Loucy (cell line): ENCODE measurements at regions not wholly inside any gene's neighbourhood (a gene's known extent, or its start where the extent isn't known, plus 50 kb on each side); places are given as distances from the start of the nearest gene placed in this dataset.

Experiments
- H2AFZ ChIP-seq: fragments of 200-600 bp; sonication (generic); 2 replicates; pipeline ENCODE4 v1.6.0; 2016; ENCODE audit warnings: antibody characterized with exemption, mild to moderate bottlenecking, low read length, moderate library complexity
- H3F3A ChIP-seq: fragments of 200-600 bp; 2 replicates; pipeline ENCODE4 v1.6.0; 2016; ENCODE audit warnings: antibody characterized with exemption, low read depth, mild to moderate bottlenecking
- H3K27me3 ChIP-seq: fragments of 200-600 bp; sonication (generic); 2 replicates; pipeline ENCODE4 v1.6.1; 2014; ENCODE audit warnings: low read length, mild to moderate bottlenecking; ENCODE audit not compliant: insufficient read depth, poor library complexity, severe bottlenecking
- H3K36me3 ChIP-seq: fragments of 200-600 bp; sonication (generic); 2 replicates; pipeline ENCODE4 v1.6.1; 2016; ENCODE audit warnings: low read length; ENCODE audit not compliant: insufficient read depth
- H3K4me1 ChIP-seq: fragments of 200-600 bp; sonication (generic); 2 replicates; pipeline ENCODE4 v1.5.1; 2014; ENCODE audit warnings: low read length, mild to moderate bottlenecking; ENCODE audit not compliant: insufficient read depth, poor library complexity, severe bottlenecking
- H3K4me2 ChIP-seq: fragments of 200-600 bp; sonication (generic); 2 replicates; pipeline ENCODE4 v1.6.0; 2014; ENCODE audit warnings: antibody characterized with exemption, low read length, low read depth, mild to moderate bottlenecking; ENCODE audit not compliant: poor library complexity, severe bottlenecking
- H3K4me3 ChIP-seq: fragments of 200-600 bp; sonication (generic); 2 replicates; pipeline ENCODE4 v1.5.1; 2014; ENCODE audit warnings: low read length, mild to moderate bottlenecking, mixed read lengths; ENCODE audit not compliant: poor library complexity, severe bottlenecking
- H3K79me2 ChIP-seq: fragments of 200-600 bp; sonication (generic); 2 replicates; pipeline ENCODE4 v1.6.1; 2014; ENCODE audit warnings: low read length; ENCODE audit not compliant: insufficient read depth
- H3K9ac ChIP-seq: fragments of 200-600 bp; sonication (generic); 2 replicates; pipeline ENCODE4 v1.6.0; 2014; ENCODE audit warnings: mild to moderate bottlenecking, low read depth, low read length, moderate library complexity; ENCODE audit not compliant: poor library complexity, severe bottlenecking
- H3K9me2 ChIP-seq: fragments of 200-600 bp; sonication (generic); replicated peaks from 2 replicates; pipeline ENCODE4 v1.6.1; 2016; ENCODE audit warnings: low read depth, low read length, mixed read lengths
- H3K9me3 ChIP-seq: fragments of 200-600 bp; sonication (generic); 2 replicates; pipeline ENCODE4 v1.6.1; 2014; ENCODE audit warnings: mild to moderate bottlenecking, antibody characterized with exemption, low read length, low read depth; ENCODE audit not compliant: insufficient read depth
- H4K20me1 ChIP-seq: fragments of 200-600 bp; sonication (generic); 2 replicates; pipeline ENCODE4 v1.6.0; 2014; ENCODE audit warnings: antibody characterized with exemption, low read length, mild to moderate bottlenecking; ENCODE audit not compliant: insufficient read depth, poor library complexity, severe bottlenecking
- EZH2phosphoT487 ChIP-seq: fragments of 200-600 bp; IDR thresholded peaks from 2 replicates; pipeline ENCODE4 v1.6.1; 2018; ENCODE audit warnings: antibody characterized with exemption, mild to moderate bottlenecking, moderate library complexity, borderline replicate concordance
- TF ChIP-seq, protein P1 (sequence below): fragments of 200-600 bp; sonication (generic); conservative IDR thresholded peaks from 2 replicates; pipeline ENCODE4 v1.5.1; 2014; ENCODE audit warnings: mild to moderate bottlenecking, antibody characterized with exemption, low read length

DNA sequence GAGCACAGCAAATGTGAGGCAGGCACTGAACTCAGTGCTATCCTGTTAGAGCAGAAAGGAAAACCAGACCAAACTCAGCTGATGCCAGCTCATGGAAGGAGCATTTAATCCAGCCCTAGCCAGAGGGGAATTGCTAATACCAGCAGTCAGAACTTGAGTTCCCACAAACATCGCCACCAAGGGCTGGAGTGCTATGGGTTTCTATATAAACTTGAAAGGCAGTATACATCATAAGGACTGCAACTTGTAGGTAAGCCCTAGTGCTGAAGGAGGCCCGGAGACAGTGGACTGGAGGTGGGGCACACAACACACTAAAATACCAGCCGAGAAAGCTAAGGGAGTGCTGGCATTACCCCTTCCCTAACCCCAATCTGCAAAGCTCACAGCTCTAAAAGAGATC is 440.2 kb downstream of the PRR32 start:
- Histone ChIP-seq H3K27me3 (no peaks in the 10 kb centered on the region), H3F3A (no peaks in the 10 kb centered on the region), H3K9me2 (no peaks in the 10 kb centered on the region), H3K9me3 (no peaks in the 10 kb centered on the region), H4K20me1 (no peaks in the 10 kb centered on the region), H3K4me3 (no peak overlapping the region), H3K4me1 (no peaks in the 10 kb centered on the region), H3K36me3 (no peaks in the 10 kb centered on the region), H3K79me2 (no peaks in the 10 kb centered on the region), H3K4me2 (no peak overlapping the region), H2AFZ (no peak overlapping the region), H3K9ac (no peak overlapping the region)
- TF ChIP-seq, protein P1, sequence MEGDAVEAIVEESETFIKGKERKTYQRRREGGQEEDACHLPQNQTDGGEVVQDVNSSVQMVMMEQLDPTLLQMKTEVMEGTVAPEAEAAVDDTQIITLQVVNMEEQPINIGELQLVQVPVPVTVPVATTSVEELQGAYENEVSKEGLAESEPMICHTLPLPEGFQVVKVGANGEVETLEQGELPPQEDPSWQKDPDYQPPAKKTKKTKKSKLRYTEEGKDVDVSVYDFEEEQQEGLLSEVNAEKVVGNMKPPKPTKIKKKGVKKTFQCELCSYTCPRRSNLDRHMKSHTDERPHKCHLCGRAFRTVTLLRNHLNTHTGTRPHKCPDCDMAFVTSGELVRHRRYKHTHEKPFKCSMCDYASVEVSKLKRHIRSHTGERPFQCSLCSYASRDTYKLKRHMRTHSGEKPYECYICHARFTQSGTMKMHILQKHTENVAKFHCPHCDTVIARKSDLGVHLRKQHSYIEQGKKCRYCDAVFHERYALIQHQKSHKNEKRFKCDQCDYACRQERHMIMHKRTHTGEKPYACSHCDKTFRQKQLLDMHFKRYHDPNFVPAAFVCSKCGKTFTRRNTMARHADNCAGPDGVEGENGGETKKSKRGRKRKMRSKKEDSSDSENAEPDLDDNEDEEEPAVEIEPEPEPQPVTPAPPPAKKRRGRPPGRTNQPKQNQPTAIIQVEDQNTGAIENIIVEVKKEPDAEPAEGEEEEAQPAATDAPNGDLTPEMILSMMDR: no peak
- TF ChIP-seq EZH2phosphoT487: no peak

- H3K9me3 ChIP-seq: no peaks in the 10 kb centered on the region
Observed at GRCh38 chrX:127276326-127276725, 456.8 kb downstream of the PRR32 start.

GRCh38 chrX:127300511-127300910 is 481.0 kb downstream of the PRR32 start:
- no peaks in the 10 kb centered on the region for H3F3A ChIP-seq
- no peaks in the 10 kb centered on the region for H3K4me1 ChIP-seq
- no peaks in the 10 kb centered on the region for H3K9me2 ChIP-seq
- no peak overlapping the region for H3K4me3 ChIP-seq
- H3K4me2 ChIP-seq: no peak overlapping the region
- no peaks in the 10 kb centered on the region for H4K20me1 ChIP-seq
- no peak overlapping the region for H3K9ac ChIP-seq
- no peaks in the 10 kb centered on the region for H3K27me3 ChIP-seq
- no peaks in the 10 kb centered on the region for H3K79me2 ChIP-seq
- H3K36me3 ChIP-seq: no peaks in the 10 kb centered on the region
- TF ChIP-seq, protein P1: no peak
- TF ChIP-seq EZH2phosphoT487: no peak
- no peaks in the 10 kb centered on the region for H3K9me3 ChIP-seq
- H2AFZ ChIP-seq: no peak overlapping the region

More at GRCh38 chrX:127276326-127276725, 456.8 kb downstream of the PRR32 start:
- Histone ChIP-seq H3K4me2 (no peak overlapping the region), H4K20me1 (no peaks in the 10 kb centered on the region), H3K27me3 (no peaks in the 10 kb centered on the region), H2AFZ (no peak overlapping the region), H3F3A (no peaks in the 10 kb centered on the region), H3K79me2 (no peaks in the 10 kb centered on the region), H3K9me2 (no peaks in the 10 kb centered on the region), H3K9ac (no peak overlapping the region), H3K4me1 (no peaks in the 10 kb centered on the region), H3K4me3 (no peak overlapping the region), H3K36me3 (no peaks in the 10 kb centered on the region)
- TF ChIP-seq EZH2phosphoT487: no peak
- TF ChIP-seq, protein P1: no peak
